Activated CD4-positive, alpha-beta T cell treated with anti-CD3 and anti-CD28 coated beads for 1 hour (primary cell): ENCODE measurements at regions not wholly inside any gene's neighbourhood (a gene's known extent, or its start where the extent isn't known, plus 50 kb on each side); places are given as distances from the start of the nearest gene placed in this dataset.

ENCODE experiments used
- DNase-seq: peaks from one replicate; pipeline ENCODE4 v3.0.0-alpha.2; 2020

DNA sequence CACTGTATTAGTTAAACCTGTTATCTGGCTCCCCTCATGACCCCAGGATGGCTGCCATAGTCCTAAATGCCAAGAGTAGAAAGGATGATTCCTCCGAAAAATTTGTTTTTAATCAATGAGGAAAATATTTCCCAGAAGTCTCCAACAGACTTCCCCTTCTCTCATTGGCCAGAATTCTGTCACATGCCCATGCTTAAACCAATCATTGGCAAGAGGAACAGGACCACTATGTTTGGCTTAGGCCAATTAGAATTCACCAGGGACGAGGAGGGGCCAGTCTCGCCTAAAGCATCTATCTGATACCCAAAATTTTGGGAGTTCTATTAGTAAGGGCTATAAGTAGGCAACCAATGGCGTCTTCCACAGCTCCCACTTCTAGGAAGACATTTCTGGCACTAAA lies 71.2 kb upstream of the IL6 start:
- no peak for DNase-seq

DNA sequence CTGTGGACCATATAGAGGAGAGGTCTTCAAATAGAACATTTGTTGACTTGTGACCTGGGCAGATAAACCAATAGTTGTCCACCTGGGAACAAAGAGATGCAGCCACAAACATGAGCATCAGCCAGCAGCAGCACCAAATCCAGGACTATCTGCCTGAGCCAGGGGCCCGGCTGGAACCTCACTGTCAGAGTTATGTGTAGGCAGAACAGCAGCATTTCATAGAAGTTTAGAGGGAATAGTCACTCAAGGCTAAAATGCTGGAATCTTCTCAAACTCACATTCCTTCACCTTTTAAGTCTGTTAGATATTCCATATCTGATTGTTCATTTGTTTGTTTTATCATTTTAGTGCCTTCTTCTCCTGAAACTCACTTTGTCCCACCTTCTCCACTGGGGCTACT lies 72.2 kb upstream of the IL6 start:
- DNase-seq = no peak

DNA sequence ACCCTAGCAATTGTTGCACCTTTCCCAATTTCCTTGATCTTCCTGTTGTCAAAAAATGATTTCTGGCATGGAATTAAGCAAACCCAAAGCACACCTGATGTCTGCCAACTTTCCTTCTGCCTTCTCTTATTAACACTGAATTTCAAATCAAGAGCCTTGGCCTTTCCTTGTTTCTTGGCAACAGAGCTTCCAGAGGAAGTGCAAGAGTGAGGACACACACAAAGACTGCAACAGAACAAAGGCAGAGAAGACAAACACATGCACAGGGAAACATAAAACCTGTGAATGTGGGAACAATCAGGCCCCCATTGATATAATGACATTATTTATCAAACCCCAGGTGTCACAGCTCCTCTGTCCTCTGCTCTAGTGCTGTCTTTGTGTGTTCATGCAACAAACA lies 73.0 kb upstream of the IL6 start:
- DNase-seq = no peak

DNA sequence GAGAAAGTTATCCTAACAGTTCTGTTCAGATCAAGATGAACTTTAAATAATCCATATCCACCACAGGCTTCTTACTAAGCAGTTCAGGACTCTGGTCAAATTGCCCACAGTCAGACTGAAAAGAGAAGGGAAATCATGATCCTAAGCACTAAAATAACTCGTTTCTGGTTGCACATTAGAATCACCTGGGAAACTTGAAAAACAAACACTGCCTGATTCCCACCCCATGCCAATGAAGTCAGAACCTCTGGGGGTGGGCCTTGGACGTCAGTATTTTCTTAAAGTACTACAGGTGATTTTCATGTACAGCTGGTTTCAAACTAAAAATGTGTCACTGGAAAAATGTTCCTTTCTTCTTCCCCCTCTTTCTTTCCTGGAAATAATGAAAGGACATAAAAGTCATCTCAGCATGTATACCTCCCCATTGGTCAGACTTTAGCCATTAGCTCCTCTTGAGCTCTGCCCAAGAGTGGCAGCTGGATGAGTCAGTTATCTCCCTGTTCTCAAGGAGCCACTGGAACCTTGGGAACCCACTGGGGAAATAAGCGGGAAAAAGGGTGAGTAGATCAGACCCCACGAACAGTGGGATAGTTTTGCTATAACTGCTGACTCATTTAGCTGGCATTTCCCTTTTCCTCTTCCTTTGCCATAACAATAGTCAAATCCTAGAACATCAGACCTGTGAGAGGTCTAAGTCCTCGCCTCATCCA lies 75.3 kb upstream of the IL6 start:
- no peak for DNase-seq

DNA sequence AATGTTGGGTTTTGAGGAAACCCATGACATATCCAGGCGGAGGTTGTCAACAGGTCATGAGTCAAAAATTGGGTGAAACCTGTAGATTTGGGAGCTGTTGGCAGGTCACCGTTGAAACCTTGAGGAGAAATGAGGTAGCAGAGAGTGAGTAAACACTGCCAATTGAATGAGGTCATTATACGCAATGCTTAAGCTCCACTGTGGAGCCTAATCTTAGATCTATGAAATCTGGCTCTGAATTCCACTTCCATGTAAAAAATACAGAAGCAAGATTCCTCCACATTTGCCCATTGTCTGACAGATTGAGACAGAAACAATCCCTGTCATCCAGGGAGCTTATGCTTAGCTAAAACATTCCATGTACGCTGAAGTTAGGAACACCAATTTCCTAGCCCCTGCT lies 76.0 kb upstream of the IL6 start:
- DNase-seq = no peak

DNA sequence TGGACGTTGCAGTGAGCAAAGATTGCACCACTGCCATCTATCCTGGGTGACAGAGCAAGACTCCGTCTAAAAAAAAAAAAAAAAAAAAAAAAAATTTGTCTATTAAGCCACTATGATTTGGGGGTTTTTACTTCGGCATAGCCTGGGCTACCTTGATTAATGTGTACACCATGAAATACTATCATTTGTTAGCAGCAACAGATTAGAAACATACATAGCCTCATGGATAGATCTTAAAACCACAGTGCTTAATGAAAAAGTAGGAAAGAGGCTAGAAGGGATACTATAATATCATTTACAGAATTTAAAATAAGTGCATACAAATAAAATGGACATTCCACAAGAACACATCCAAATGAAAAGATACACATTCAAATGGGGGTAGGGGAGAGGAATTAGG lies 77.3 kb upstream of the IL6 start:
- no peak for DNase-seq

DNA sequence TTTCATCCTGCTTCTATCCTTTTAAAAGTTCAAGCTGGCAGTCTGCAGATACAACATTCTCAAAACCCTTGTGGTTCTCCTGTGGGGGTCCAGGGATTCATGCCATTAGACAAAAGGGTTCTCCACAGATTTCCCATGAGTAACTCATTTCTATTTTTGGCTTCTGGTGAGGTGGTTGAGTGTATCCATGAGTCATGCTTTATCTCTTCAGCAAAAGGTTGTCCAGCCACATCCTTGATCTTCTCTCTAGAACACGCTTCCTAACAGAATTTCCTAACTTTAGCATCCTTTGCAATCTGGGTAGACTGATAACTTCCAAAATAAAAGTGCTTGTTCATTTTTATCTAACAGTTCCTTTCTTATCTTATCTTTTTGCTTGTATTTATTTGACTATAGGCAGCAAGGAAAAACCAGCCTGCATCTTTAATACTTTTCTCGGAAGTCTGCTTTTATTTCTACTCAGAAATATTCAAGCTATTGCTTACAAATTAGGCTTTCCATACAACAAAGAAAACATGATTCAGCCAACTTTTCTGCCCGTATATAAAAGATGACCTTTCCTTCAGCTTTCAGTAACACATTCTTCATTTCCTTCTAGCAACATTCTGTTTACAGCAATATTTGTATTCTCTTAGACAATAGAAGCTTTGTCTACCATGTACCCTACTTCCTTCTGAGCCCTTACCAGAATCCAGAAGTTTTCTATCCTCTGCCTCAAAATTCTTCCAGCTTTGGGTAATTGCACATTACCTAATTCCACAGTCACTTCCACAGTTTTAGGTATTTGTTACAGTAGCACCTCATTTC lies 79.3 kb upstream of the IL6 start:
- DNase-seq = no peak

DNA sequence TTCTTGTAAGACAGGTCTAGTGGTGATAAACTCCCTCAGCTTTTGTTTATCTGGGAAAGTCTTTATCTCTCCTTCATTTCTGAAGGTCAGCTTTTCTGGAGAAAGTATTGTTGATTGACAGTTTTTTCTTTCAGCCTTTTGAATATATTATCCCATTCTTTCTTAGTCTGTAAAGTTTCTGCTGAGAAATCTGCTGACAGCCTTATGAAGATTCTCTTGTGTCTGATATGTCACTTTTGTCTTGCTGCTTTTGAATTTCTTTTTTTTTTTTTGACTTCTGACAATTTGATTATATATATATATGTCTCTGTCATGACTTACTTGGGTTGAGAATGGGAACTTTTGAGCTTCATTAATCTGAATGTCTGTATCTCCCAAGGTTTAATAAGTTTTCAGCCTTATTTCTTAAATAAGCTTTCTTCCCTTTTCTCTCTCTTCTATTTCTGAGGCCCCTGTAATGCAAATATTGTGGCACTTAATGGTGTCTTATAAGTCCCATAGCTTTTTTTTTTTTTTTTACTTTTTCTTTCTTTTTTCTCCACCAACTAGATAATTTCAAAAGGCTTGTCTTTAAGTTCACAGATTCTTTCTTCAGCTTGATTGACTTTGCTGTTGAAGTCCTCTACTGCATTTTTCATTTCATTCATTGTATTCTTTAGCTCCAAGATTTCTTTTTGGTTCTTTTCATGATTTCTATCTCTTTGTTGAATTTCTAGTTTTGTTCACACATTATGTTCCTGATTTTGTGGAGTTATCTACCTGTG lies 81.4 kb upstream of the IL6 start:
- DNase-seq = no peak

DNA sequence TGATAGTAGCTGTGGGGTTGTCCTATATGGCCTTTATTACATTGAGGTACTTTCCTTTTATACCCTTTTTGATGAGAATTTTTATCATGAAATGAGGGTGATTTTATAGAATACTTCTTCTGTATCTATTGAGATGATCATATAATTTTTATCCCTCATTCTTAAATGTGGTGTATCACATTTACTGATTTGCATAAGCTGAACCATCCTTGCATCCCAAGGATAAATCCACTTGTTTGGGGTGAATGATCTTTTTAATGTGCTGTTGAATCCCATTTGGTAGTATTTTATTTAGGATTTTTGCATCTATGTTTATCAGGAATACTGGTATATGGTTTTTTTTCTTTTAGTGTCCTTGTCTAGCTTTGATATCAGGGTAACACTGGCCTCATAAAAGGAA lies 84.5 kb upstream of the IL6 start:
- no peak for DNase-seq

DNA sequence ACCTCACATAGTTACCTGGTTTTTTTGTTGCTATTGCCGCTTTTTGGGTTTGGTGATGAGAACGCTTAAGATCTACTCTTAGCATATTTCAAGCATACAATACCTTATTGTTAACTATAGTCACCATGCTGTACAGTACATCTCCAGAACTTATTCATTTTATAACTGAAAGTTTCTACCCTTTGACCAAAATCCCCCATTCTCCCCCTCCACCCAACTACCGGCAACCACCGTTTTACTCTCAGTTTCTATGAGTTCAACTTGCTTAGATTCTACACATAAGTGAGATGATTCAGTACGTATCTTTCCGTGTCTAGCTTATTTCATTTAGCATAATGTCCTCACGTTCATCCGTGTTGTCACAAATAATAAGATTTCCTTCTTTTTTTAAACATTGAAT lies 86.7 kb upstream of the IL6 start:
- no peak for DNase-seq

DNA sequence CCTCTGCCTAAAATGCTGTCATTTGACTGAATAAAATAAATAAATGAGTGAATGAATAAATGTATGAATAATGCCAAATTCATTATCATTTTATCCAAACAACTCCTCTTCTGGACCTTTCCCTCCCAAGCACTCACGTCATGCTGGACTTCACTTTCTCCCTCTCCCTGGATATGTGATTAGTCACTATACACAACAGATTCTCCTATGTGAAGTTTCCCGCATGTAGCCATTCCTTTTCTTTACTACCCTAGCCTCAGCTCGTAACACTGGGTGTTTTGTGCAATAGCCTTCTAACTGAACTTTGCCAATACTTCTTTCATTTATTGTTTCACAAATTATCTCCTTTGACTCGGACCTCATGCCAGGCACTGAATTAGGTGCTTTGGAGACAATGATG lies 87.6 kb upstream of the IL6 start:
- DNase-seq = no peak

DNA sequence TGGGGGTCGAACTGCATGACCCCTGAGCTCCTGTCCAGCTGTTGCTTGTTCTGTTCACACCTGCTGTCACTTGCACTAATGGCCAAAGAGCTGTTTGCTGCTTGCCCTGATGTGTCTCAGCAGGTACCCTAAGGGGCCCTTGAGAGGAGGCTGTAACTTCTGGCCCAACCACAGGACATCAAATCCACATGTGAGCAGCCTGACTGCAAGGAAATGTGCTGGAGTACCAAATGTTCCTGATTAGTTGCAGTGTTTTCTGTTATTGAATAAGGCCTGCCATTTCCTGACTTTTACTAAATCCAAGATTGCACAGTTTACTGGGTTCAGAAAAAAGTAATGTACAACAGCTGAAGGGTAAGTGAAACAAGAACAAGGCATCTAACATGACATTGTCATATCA lies 91.7 kb upstream of the IL6 start:
- no peak for DNase-seq

DNA sequence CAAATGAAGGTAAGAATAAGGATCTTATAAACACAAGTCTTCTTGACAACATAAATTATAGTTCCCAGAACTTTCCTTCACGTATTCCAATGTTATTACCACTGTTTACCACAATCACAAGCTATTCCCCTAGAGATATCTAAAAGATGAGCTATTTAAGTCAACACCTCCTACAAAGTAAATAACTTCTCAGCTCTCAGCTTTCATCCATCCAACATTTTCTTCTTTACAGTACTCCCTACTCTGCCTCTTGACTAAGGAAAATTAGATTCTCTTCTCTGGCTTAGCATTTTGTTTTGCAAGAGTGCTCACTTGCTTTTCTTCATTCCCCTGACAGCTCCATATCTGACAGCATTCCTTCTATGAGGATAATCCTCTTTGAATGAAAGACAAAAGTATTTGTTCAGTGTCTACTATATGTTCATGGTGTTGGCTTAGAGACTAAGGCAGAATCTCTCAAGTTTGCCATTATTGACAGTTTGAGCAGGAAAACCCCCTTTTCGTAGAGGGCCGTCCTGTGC lies 93.0 kb upstream of the IL6 start:
- no peak for DNase-seq

DNA sequence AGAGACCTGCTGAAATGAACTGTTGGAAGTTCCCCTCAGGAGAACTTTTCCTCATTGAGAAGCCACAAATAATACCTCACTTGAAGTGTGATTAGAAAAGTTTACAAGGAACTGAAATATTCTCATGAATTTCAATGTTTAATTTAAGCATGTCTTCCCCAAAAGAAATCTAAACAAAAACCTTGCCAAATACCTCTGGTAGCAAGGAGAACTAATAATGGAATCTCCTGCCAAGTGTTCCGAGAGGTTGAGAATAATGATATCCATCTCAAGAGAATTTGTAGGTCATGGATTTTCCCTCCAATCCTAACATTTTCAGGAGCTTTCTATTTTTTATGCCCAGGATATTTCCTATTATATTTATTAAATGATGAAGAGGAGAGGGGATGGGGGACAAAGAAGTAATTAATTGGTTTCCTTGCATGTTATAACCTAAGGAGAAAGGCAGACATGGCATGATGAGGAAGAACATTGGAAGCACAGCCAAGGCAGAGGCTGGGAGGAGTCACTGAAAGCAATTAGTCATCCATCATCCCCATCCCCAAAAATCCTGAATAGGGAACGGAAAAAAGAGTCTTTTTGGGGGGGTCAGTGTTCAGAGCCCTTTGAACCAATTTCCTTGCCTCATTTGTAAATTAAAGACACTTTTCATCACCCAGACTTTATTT lies 93.6 kb upstream of the IL6 start:
- DNase-seq = no peak

DNA sequence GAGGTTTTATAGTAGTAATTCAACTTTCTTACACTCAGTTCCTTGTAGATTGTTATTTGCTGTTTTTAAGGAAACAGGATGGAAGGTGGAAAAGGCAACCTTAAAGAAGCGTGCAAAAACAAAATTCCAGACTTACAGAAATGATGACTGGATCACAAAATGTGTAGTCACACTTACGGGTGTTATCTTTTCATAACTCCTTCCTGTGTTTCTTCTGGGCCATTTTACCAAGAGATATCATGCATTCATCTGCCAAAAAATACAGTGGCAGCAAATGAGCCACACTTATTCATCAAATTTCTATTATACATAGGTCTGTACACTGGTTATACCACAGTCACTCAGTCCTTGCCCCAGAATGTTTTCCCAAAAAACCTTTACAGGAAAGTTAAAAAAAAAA lies 94.3 kb upstream of the IL6 start:
- no peak for DNase-seq

DNA sequence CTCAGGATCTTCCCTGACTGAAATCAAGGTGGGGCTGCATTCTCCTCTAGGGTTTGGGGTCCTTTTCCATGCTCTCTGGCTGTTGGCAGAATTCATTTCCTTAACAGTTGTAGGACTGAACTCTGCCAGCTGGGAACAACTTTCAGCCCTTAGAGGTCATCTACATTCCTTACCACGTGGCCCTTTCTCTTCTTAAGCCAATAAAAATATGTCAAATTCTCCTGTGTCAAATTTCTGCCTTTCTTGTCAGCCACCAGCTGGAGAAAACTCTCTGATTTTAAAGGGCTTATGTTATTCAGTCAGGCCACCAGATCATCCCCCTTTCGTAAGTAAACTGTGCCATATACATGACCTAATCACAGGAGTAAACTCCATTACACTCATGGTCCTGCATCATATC lies 95.3 kb upstream of the IL6 start:
- no peak for DNase-seq

DNA sequence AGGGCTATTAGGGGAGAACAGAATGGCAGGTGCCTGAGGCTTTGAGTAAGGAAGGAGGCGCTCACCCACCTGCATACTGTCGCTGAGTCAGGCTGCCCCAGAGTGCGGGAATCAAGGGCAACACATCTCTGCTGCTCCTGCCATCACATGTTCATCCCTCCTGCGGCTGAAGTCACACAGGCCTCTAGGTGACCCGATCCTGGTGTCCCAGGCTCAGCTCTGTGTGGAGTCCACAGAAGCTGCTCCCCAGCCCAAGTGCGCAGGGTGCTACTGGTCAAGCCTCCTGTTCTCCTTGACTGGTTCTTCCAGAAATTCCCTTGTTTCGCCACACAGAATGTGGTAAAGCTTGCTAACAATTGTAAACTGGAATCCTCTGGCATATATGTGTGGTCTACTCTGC lies 96.9 kb upstream of the IL6 start:
- no peak for DNase-seq

DNA sequence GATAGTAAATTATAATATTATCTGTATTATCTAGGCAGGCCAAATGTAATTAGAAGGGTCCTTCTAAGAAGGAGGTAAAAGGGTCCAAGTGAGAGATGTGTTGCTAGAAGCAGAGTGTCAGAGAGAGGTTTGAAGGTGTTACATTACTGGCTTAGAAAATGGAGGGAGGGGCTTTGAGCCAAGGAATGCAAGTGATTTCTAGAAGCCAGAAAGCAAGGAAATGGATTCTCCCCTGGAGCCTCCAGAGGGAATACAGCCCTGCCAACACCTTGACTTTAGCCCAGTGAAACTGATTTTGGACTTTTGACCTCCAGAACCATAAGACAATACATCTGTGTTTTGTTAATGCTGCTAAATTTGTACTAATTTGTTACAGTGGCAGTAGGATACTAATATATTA lies 97.9 kb upstream of the IL6 start:
- DNase-seq = no peak

DNA sequence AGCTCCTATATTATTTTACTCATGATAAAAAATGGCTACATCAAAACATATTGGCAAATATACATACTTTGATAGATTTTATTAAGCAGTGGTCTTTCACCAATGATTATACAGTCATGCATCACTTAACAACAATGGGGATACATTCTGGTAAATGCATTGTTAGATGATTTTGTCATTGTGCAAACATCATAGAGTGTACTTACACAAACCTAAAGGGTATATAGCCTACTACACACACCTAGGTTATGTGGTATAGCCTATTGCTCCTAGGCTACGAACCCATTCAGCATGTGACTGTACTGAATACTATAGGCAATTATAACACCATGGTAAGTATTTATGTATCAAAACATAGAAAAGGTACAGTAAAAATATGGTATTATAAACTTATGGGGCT lies 98.9 kb upstream of the IL6 start:
- no peak for DNase-seq

DNA sequence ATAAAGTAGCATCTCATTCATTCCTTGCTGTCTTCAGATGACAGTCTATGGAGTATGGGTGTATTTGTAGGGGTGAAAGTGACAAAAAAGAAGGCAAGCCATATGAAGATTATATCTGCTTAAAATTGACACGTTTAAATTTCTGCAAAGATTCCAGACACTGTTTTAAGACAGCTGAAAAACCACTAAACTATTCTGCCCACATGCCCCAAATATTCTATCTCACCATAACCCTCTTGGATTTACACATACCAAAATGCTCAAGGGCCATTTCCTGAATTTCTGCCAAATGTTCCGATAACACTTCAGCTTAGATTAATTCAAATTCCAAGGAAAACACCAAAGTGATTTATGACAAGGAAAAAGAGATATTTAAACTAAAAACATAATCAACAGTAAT lies 99.9 kb upstream of the IL6 start:
- DNase-seq = no peak

DNA sequence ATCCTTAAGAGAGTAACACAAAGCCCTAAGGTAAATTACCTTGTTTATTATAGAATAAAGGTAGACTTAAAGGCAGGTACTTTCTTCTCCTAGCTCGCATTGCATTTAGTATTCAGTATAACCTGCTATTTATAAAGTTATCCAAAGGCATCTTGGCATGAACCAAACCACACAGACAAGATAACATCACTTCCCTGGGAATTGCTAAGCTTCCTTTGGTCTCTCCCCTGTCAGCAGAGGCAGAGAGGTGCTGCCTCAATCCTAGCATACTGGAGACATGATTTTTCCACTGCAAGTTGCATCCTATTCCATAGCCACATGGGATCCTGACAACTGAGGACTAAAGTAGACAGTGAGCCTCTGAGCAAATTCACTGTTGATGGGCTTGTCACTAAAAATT lies 101.7 kb upstream of the IL6 start:
- DNase-seq = no peak

DNA sequence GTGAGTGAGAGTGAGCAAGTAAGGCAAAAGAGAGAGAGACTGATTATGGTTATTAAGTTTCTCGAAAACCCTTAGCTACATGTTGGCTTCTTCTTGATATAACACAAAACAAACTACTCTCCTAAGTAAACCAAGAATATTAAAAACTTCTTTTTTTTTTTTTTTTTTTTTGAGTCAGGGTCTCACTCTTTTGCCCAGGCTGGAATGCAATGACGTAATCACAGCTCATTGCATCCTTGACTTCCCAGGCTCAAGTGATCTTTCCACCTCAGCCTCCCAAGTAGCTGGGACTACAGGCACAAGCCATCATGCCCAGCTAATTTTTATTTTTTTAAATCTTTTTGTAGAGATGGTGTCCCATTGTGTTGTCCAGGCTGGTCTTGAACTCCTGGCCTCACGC lies 102.2 kb upstream of the IL6 start:
- DNase-seq = no peak

DNA sequence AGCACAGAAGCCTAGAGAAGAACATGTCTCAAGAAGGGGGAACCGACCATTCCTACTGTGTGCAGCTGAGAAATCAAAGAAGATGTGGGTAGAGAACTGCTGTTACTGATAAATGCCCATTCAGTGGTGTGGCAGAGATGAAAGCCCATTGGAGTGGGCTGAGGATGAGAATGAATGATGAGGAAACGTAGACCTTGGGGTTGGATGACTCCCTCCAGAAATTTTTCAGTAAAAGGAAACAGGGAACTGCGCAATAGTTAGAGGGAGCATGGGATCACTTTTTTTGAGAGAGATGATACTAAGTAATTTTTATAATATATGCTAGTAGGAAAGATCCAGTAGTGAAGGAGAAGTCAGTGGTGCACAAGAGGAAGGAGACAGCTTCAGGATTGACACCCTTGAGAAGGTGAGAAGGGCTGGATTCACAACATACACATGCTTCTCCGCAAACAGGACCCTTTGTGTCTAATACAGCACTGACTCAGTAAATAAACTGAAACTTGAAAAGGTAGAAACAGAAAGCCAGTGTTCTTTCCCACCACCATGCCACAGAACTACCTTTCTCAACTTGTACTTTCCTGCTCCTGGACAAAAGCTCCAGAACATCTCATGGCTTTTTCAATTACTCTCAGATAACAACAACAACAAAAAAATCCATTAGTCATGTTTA lies 104.7 kb upstream of the IL6 start:
- no peak for DNase-seq
